Lung (tissue), 11 donors: ENCODE measurements at regions not wholly inside any gene's neighbourhood (a gene's known extent, or its start where the extent isn't known, plus 50 kb on each side); places are given as distances from the start of the nearest gene placed in this dataset.

Experiments used
- ATAC-seq: fragments of 200-7000 bp; cut with Tn5 transposase; one replicate; pipeline ENCODE4 v1.9.1; 2020; ENCODE audit warnings: moderate number of reproducible peaks; ENCODE audit not compliant: insufficient read depth, low FRiP score
- DNase-seq, 3 donors: peaks; one replicate each; pipeline ENCODE4 v3.0.0-alpha.2; 2013 to 2017
- H3K27ac ChIP-seq, 2 donors: one replicate each; pipeline ENCODE4 v1.5.1; 2013; ENCODE audit warnings: mild to moderate bottlenecking in 2 of 2, moderate library complexity in 2 of 2, control low read depth in 1 of 2, inconsistent platforms in 1 of 2, low read depth in 1 of 2, low read length in 1 of 2
- H3K27me3 ChIP-seq, 3 donors: one replicate each; pipeline ENCODE4 v1.5.1; 2013; ENCODE audit warnings: low read length in 2 of 3; ENCODE audit not compliant: control insufficient read depth in 3 of 3, insufficient read depth in 3 of 3
- H3K36me3 ChIP-seq, 4 donors: one replicate each; pipeline ENCODE4 v1.5.1; 2013; ENCODE audit warnings: low read length in 4 of 4, mild to moderate bottlenecking in 1 of 4, moderate library complexity in 1 of 4; ENCODE audit not compliant: control insufficient read depth in 4 of 4, insufficient read depth in 4 of 4
- H3K4me1 ChIP-seq, 5 donors: one replicate each; pipeline ENCODE4 v1.5.1; 2013; ENCODE audit warnings: low read length in 5 of 5, mild to moderate bottlenecking in 2 of 5, moderate library complexity in 1 of 5; ENCODE audit not compliant: control insufficient read depth in 5 of 5, insufficient read depth in 5 of 5
- H3K4me3 ChIP-seq: one replicate; pipeline ENCODE4 v1.5.1; 2013; ENCODE audit warnings: mild to moderate bottlenecking, control low read depth, moderate library complexity
- H3K9ac ChIP-seq, 2 donors: one replicate each; pipeline ENCODE4 v1.5.1; 2013; ENCODE audit warnings: low read length in 2 of 2, control low read depth in 1 of 2; ENCODE audit not compliant: insufficient read depth in 1 of 2
- H3K9me3 ChIP-seq, 4 donors: one replicate each; pipeline ENCODE4 v1.5.1; 2013; ENCODE audit warnings: low read length in 3 of 4, mild to moderate bottlenecking in 1 of 4, moderate library complexity in 1 of 4; ENCODE audit not compliant: control insufficient read depth in 4 of 4, insufficient read depth in 3 of 4
- CTCF ChIP-seq: IDR thresholded peaks from 2 replicates; pipeline ENCODE4 v1.5.1; 2012; ENCODE audit warnings: mild to moderate bottlenecking; ENCODE audit errors: control extremely low read depth, extremely low read depth
- WGBS, 2 donors: extraction: QIAGEN DNeasy Blood & Tissue Kit; methylation state at CpG; one replicate each; pipeline ENCODE4 v1.1.7; 2013; 5-methylcytosine and 5-hydroxymethylcytosine counted together
- donor health status: control.
- donor health status: control.
- donor health status: Bipolar disorder and iron deficiency.
- donor health status: healthy.
- donor health status: DM: yes; HTN: yes; CAD: no.

GRCh38 chr5:168093200-168093910 lies 198.1 kb upstream of the WWC1 start:
- Histone ChIP-seq H3K27ac (peak overlapping the region in 1 of 2 donors; percentile 4), H3K27me3 (no peaks in the 10 kb centered on the region), H3K9ac (no peak overlapping the region), H3K9me3 (no peaks in the 10 kb centered on the region), H3K4me1 (peaks cover 0 to 22% (median 3%) of the 10 kb centered on the region in 5 donors), H3K36me3 (peaks cover 0 to 11% (median 0%) of the 10 kb centered on the region in 4 donors), H3K4me3 (no peak overlapping the region)
- no peak for ATAC-seq
- peak; percentile 79 to 93 (median 91) for DNase-seq
- no peak for TF ChIP-seq CTCF
- 43 to 60% methylated on average over 5 of the region's 5 CpGs for WGBS, 2 donors

GRCh38 chr5:168096525-168096924 lies 194.9 kb upstream of the WWC1 start:
- Histone ChIP-seq H3K36me3 (peaks cover 0 to 6% (median 0%) of the 10 kb centered on the region in 4 donors), H3K9me3 (no peaks in the 10 kb centered on the region), H3K27ac (no peak overlapping the region), H3K27me3 (no peaks in the 10 kb centered on the region), H3K4me1 (peaks cover 0 to 22% (median 3%) of the 10 kb centered on the region in 5 donors), H3K9ac (no peak overlapping the region), H3K4me3 (no peak overlapping the region)
- ATAC-seq (no peak), DNase-seq (no peak)
- TF ChIP-seq CTCF: no peak
- WGBS, 2 donors: 64 to 79% methylated on average over 1 of the region's 1 CpG

GRCh38 chr5:168097876-168098653 lies 193.4 kb upstream of the WWC1 start:
- WGBS, 2 donors: 90 to 91% methylated on average over 12 of the region's 12 CpGs
- Histone ChIP-seq H3K36me3 (peaks cover 0 to 6% (median 0%) of the 10 kb centered on the region in 4 donors), H3K27me3 (no peaks in the 10 kb centered on the region), H3K27ac (no peak overlapping the region), H3K4me1 (peaks cover 0 to 20% (median 2%) of the 10 kb centered on the region in 5 donors), H3K9me3 (no peaks in the 10 kb centered on the region), H3K9ac (no peak overlapping the region), H3K4me3 (no peak overlapping the region)
- TF ChIP-seq CTCF: no peak
- ATAC-seq: no peak
- DNase-seq: no peak
